ENCODE measurements at regions not wholly inside any gene's neighbourhood (a gene's known extent, or its start where the extent isn't known, plus 50 kb on each side); places are given as distances from the start of the nearest gene placed in this dataset.

- Histone ChIP-seq H3K4me1 (no peaks in the 10 kb centered on the region), H3K4me3 (no peak overlapping the region), H3K9me3 (no peaks in the 10 kb centered on the region), H3K36me3 (no peaks in the 10 kb centered on the region), H3K27ac (no peak overlapping the region), H3K27me3 (no peaks in the 10 kb centered on the region)
- ATAC-seq = no peak
- intact Hi-C loops (cut with DNase I) = loop anchor here in 1 of 2 donors (10.0 kb wide), 1 partner anchor 251 kb away; no protein-coding TSS in a partner anchor
- TF ChIP-seq, protein P1, sequence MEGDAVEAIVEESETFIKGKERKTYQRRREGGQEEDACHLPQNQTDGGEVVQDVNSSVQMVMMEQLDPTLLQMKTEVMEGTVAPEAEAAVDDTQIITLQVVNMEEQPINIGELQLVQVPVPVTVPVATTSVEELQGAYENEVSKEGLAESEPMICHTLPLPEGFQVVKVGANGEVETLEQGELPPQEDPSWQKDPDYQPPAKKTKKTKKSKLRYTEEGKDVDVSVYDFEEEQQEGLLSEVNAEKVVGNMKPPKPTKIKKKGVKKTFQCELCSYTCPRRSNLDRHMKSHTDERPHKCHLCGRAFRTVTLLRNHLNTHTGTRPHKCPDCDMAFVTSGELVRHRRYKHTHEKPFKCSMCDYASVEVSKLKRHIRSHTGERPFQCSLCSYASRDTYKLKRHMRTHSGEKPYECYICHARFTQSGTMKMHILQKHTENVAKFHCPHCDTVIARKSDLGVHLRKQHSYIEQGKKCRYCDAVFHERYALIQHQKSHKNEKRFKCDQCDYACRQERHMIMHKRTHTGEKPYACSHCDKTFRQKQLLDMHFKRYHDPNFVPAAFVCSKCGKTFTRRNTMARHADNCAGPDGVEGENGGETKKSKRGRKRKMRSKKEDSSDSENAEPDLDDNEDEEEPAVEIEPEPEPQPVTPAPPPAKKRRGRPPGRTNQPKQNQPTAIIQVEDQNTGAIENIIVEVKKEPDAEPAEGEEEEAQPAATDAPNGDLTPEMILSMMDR (IDR thresholded peaks at IDR 0.05) = no peak
- no peak for DNase-seq
Observed at GRCh38 chr12:46935271-46935847, 109.6 kb upstream of the SLC38A4 start.

GRCh38 chr12:46936042-46936441 lies 110.2 kb upstream of the SLC38A4 start:
- Histone ChIP-seq H3K27ac (no peak overlapping the region), H3K27me3 (no peaks in the 10 kb centered on the region), H3K4me3 (no peak overlapping the region), H3K36me3 (no peaks in the 10 kb centered on the region), H3K4me1 (no peaks in the 10 kb centered on the region), H3K9me3 (no peaks in the 10 kb centered on the region)
- intact Hi-C loops (cut with DNase I) = loop anchor here in 1 of 2 donors (10.0 kb wide), 1 partner anchor 251 kb away; no protein-coding TSS in a partner anchor
- TF ChIP-seq, protein P1 (IDR thresholded peaks at IDR 0.05) = no peak
- ATAC-seq (no peak), DNase-seq (no peak)

DNA sequence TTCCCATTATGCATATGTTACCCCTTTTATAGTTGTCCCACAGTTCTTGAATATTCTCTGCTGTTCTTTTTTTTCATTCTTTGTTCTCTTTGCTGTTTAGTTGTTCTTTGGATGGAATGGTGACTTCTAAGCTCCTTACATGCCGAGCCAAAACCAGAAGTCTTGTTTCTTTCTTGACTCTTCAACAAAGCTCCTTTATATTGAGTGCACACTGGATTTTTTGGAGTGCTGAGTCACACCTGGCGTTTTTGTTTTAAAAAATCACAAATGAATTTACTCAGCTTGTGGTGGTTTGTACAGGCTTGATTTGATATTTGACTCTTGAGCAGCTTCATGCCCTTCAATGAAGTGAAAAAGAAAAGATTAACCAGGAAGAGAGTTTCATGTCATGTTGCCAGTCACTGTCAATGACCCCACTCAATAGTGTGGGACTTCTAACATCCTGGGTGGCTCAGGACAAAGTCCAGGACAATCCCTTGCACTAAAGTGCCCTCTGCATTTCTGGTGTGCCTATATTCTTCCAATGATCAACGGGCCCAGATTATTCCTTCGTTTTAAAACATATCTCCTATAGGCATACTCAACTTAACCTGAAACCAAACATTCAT lies 112.4 kb upstream of the SLC38A4 start:
- DNase-seq (no peak), ATAC-seq (no peak)
- no peak overlapping the region for H3K27ac ChIP-seq
- no peaks in the 10 kb centered on the region for H3K36me3 ChIP-seq
- intact Hi-C loops (cut with DNase I) = loop anchor here in 1 of 2 donors (10.0 kb wide), 1 partner anchor 253 kb away; no protein-coding TSS in a partner anchor
- no peaks in the 10 kb centered on the region for H3K9me3 ChIP-seq
- TF ChIP-seq, protein P1 (IDR thresholded peaks at IDR 0.05) = no peak
- H3K27me3 ChIP-seq = no peaks in the 10 kb centered on the region
- H3K4me1 ChIP-seq = no peaks in the 10 kb centered on the region
- H3K4me3 ChIP-seq = no peak overlapping the region

DNA sequence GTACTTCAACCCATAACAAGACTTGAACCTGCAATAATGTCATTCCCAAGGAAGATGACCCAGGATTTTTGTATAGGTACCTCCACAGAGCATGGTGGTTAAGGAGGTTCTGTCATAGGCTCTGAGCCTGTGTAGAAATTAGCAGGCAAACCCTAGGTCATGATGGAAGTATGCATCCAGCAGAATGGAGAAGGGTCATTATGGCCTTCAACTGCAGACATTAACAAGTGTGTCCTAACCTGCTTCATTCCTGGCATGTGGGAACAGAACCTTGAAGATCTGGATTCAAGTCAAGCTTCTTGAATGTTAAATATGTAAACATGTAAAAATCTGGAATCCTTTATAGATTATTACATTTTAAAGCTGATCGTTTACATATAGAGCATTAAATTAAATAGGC lies 116.2 kb upstream of the SLC38A4 start:
- Histone ChIP-seq H3K4me3 (no peak overlapping the region), H3K9me3 (no peaks in the 10 kb centered on the region), H3K27ac (no peak overlapping the region), H3K36me3 (no peaks in the 10 kb centered on the region), H3K4me1 (no peaks in the 10 kb centered on the region), H3K27me3 (no peaks in the 10 kb centered on the region)
- no peak for DNase-seq
- TF ChIP-seq, protein P1 (IDR thresholded peaks at IDR 0.05) = no peak
- no peak for ATAC-seq
- intact Hi-C loops (cut with DNase I) = no loop called here

DNA sequence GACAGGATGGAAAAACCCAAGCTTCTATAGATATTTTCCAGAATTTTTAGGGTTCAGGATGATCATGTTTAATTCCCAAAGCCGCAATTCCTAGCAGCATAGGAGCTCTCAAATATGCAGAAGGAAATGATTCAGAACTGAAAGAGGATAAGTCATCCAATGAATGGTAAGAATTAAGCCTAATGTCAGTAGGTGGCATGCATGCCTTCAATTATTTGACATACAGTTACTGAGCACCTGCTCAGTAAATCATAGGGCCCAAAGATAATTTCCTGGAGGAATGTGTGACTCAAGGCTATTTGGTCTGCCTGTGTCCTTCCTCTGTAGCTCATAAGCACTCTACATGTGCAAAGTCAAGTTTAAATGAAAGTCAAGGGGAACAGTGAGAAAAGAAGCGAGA lies 116.8 kb upstream of the SLC38A4 start:
- no peaks in the 10 kb centered on the region for H3K9me3 ChIP-seq
- H3K27me3 ChIP-seq = no peaks in the 10 kb centered on the region
- no peak overlapping the region for H3K27ac ChIP-seq
- TF ChIP-seq, protein P1 (IDR thresholded peaks at IDR 0.05) = no peak
- DNase-seq (no peak), ATAC-seq (no peak)
- no peak overlapping the region for H3K4me3 ChIP-seq
- no peaks in the 10 kb centered on the region for H3K4me1 ChIP-seq
- intact Hi-C loops (cut with DNase I) = no loop called here
- H3K36me3 ChIP-seq = no peaks in the 10 kb centered on the region

Measured in left lung (tissue), 4 donors.